GM20000 (cell line): ENCODE measurements at regions not wholly inside any gene's neighbourhood (a gene's known extent, or its start where the extent isn't known, plus 50 kb on each side); places are given as distances from the start of the nearest gene placed in this dataset.

Source experiments
- DNase-seq: peaks from one replicate; pipeline ENCODE4 v3.0.0; 2012; ENCODE audit warnings: low spot score
- CTCF ChIP-seq: IDR thresholded peaks from 2 replicates; pipeline ENCODE4 v1.5.1; 2012; ENCODE audit warnings: mild to moderate bottlenecking, control low read depth; ENCODE audit errors: extremely low read depth, missing control alignments

GRCh38 chr11:97607291-97608000 is 1217.6 kb downstream of the JRKL start:
- no peak for DNase-seq
- TF ChIP-seq CTCF = no peak

- TF ChIP-seq CTCF = no peak
- DNase-seq = no peak
These were observed 1220.2 kb downstream of the JRKL start for GRCh38 chr11:97610000-97610399.

- DNase-seq = no peak
- no peak for TF ChIP-seq CTCF
These were observed 1221.0 kb downstream of the JRKL start for GRCh38 chr11:97610854-97611253.

- no peak for TF ChIP-seq CTCF
- no peak for DNase-seq
These were observed 1221.5 kb downstream of the JRKL start for GRCh38 chr11:97611345-97611744.

GRCh38 chr11:97614606-97615005 is 1224.8 kb downstream of the JRKL start:
- no peak for TF ChIP-seq CTCF
- DNase-seq = no peak

GRCh38 chr11:97615546-97615945 is 1225.7 kb downstream of the JRKL start:
- DNase-seq = no peak
- TF ChIP-seq CTCF = no peak

GRCh38 chr11:97617031-97617430 is 1227.2 kb downstream of the JRKL start:
- no peak for DNase-seq
- no peak for TF ChIP-seq CTCF
